ENCODE measurements at regions not wholly inside any gene's neighbourhood (a gene's known extent, or its start where the extent isn't known, plus 50 kb on each side); places are given as distances from the start of the nearest gene placed in this dataset.

GRCh38 chr4:18192901-18193300 lies 171.3 kb upstream of the LCORL start:
- H3K36me3 Mint-ChIP-seq (ENCODE audit: unreplicated experiment) = no peaks in the 10 kb centered on the region
- no peak for TF ChIP-seq CTCF (IDR thresholded peaks at IDR 0.05; ENCODE audit: partially characterized antibody, unreplicated experiment)
- H3K4me1 Mint-ChIP-seq (ENCODE audit: low read depth, unreplicated experiment) = peaks cover 3% of the 10 kb centered on the region
- no peak overlapping the region for H3K27ac Mint-ChIP-seq (ENCODE audit: unreplicated experiment)
- H3K9me3 Mint-ChIP-seq (ENCODE audit: unreplicated experiment) = no peaks in the 10 kb centered on the region
- H3K27me3 Mint-ChIP-seq (ENCODE audit: unreplicated experiment) = no peaks in the 10 kb centered on the region
- DNase-seq = no peak
- no peak overlapping the region for H3K4me3 Mint-ChIP-seq (ENCODE audit: unreplicated experiment)

GRCh38 chr4:18185491-18185890 lies 163.9 kb upstream of the LCORL start:
- no peaks in the 10 kb centered on the region for H3K36me3 Mint-ChIP-seq (ENCODE audit: unreplicated experiment)
- DNase-seq = no peak
- TF ChIP-seq CTCF (IDR thresholded peaks at IDR 0.05; ENCODE audit: partially characterized antibody, unreplicated experiment) = no peak
- H3K9me3 Mint-ChIP-seq (ENCODE audit: unreplicated experiment) = no peaks in the 10 kb centered on the region
- no peaks in the 10 kb centered on the region for H3K4me1 Mint-ChIP-seq (ENCODE audit: low read depth, unreplicated experiment)
- no peak overlapping the region for H3K4me3 Mint-ChIP-seq (ENCODE audit: unreplicated experiment)
- H3K27ac Mint-ChIP-seq (ENCODE audit: unreplicated experiment) = no peak overlapping the region
- H3K27me3 Mint-ChIP-seq (ENCODE audit: unreplicated experiment) = no peaks in the 10 kb centered on the region

- no peak for DNase-seq
- Mint-ChIP-seq H3K4me3 (ENCODE audit: unreplicated experiment) (no peak overlapping the region), H3K27me3 (ENCODE audit: unreplicated experiment) (no peaks in the 10 kb centered on the region), H3K4me1 (ENCODE audit: low read depth, unreplicated experiment) (no peaks in the 10 kb centered on the region), H3K36me3 (ENCODE audit: unreplicated experiment) (no peaks in the 10 kb centered on the region), H3K9me3 (ENCODE audit: unreplicated experiment) (no peaks in the 10 kb centered on the region), H3K27ac (ENCODE audit: unreplicated experiment) (no peak overlapping the region)
- TF ChIP-seq CTCF (IDR thresholded peaks at IDR 0.05; ENCODE audit: partially characterized antibody, unreplicated experiment) = no peak
These were observed 159.3 kb upstream of the LCORL start for GRCh38 chr4:18180892-18181291.

GRCh38 chr4:18180122-18180521 lies 158.6 kb upstream of the LCORL start:
- H3K4me1 Mint-ChIP-seq (ENCODE audit: low read depth, unreplicated experiment) = no peaks in the 10 kb centered on the region
- no peak overlapping the region for H3K27ac Mint-ChIP-seq (ENCODE audit: unreplicated experiment)

DNA sequence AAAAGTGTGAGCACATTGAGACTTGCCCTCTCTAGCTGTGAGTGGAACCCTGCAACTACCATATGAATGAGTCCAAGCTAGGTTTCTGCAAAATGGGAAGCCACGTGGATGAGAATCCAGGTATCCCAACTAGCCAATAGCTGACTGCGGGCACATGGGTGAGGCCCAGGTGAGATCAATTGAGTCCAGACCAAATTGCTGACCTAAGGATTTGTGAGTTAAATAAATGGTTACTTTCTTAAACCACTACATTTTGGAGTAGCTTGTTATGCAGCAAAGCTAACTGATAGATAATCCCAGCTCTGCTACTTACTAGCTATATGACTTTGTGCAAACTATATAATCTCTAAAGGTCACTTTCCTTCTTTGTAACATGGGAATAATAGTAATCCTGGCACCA lies 150.3 kb upstream of the LCORL start:
- Mint-ChIP-seq H3K9me3 (ENCODE audit: unreplicated experiment) (no peaks in the 10 kb centered on the region), H3K4me3 (ENCODE audit: unreplicated experiment) (no peak overlapping the region), H3K27me3 (ENCODE audit: unreplicated experiment) (no peaks in the 10 kb centered on the region), H3K27ac (ENCODE audit: unreplicated experiment) (no peak overlapping the region), H3K4me1 (ENCODE audit: low read depth, unreplicated experiment) (peaks cover 4% of the 10 kb centered on the region), H3K36me3 (ENCODE audit: unreplicated experiment) (no peaks in the 10 kb centered on the region)
- no peak for TF ChIP-seq CTCF (IDR thresholded peaks at IDR 0.05; ENCODE audit: partially characterized antibody, unreplicated experiment)
- DNase-seq = no peak

More at GRCh38 chr4:18180122-18180521, 158.6 kb upstream of the LCORL start:
- Mint-ChIP-seq H3K4me3 (ENCODE audit: unreplicated experiment) (no peak overlapping the region), H3K36me3 (ENCODE audit: unreplicated experiment) (no peaks in the 10 kb centered on the region), H3K9me3 (ENCODE audit: unreplicated experiment) (no peaks in the 10 kb centered on the region), H3K27me3 (ENCODE audit: unreplicated experiment) (no peaks in the 10 kb centered on the region)
- no peak for DNase-seq
- TF ChIP-seq CTCF (IDR thresholded peaks at IDR 0.05; ENCODE audit: partially characterized antibody, unreplicated experiment) = no peak

All from glutamatergic neuron (in vitro differentiated cells).